ENCODE measurements at regions not wholly inside any gene's neighbourhood (a gene's known extent, or its start where the extent isn't known, plus 50 kb on each side); places are given as distances from the start of the nearest gene placed in this dataset.

GRCh38 chr5:85204289-85204688 is 819.6 kb upstream of the EDIL3 start (continued):
- TF ChIP-seq ATF2 (IDR thresholded peaks at IDR 0.05; ENCODE audit: low read length) (no peak), GABPA (IDR thresholded peaks at IDR 0.05; ENCODE audit: borderline replicate concordance, insufficient read depth, low read length) (no peak), FOSL1 (IDR thresholded peaks at IDR 0.05; ENCODE audit: insufficient read depth, low read depth, low read length) (no peak), EGR1 (IDR thresholded peaks at IDR 0.05; ENCODE audit: borderline replicate concordance, low read depth, low read length) (no peak), CHD1 (IDR thresholded peaks at IDR 0.05; ENCODE audit: low read depth, low read length) (no peak), CHD2 (IDR thresholded peaks at IDR 0.05; ENCODE audit: low read length) (no peak)

All from H1 (cell line).